DND-41 (cell line): ENCODE measurements at regions not wholly inside any gene's neighbourhood (a gene's known extent, or its start where the extent isn't known, plus 50 kb on each side); places are given as distances from the start of the nearest gene placed in this dataset.

ENCODE experiments used
- CTCF ChIP-seq: IDR thresholded peaks from 2 replicates; pipeline ENCODE4 v1.5.1; 2012; ENCODE audit warnings: borderline replicate concordance, low read length, moderate library complexity, mild to moderate bottlenecking; ENCODE audit not compliant: poor library complexity, severe bottlenecking; ENCODE audit errors: extremely low read depth
- EZH2 ChIP-seq: IDR thresholded peaks from 3 replicates; pipeline ENCODE4 v1.6.1; 2012; ENCODE audit warnings: borderline replicate concordance, low read depth, mild to moderate bottlenecking, moderate library complexity, low read length, inconsistent platforms; ENCODE audit not compliant: severe bottlenecking

DNA sequence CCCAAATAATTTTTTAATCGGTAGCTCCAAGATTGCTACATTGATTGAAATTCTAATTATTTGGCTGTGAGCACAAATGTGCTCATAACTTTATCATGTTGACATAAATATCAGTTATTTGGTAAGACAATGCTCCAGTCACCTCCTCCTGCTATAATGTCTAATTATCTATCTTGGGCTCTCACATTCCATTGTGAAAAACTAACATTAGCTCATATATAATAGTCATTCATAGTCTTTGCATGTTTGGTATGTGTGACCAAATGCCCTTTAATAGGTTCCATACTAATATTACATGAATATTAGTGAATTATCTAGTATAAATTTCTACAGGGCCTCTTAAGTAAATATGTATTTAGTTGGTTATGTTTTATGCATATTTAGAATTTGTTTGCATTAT lies 185.6 kb upstream of the MCHR2 start:
- no peak for TF ChIP-seq CTCF
- no peak for TF ChIP-seq EZH2
